Urothelium cell line (cell line): ENCODE measurements at regions not wholly inside any gene's neighbourhood (a gene's known extent, or its start where the extent isn't known, plus 50 kb on each side); places are given as distances from the start of the nearest gene placed in this dataset.
"Not testable (repeated sequence)": the region's sequence is repeated elsewhere in the genome, so short reads cannot be mapped to it uniquely, and the experiment has no call there.

ENCODE experiments used
- DNase-seq: peaks from one replicate; pipeline ENCODE4 v3.0.0; 2011; ENCODE audit warnings: low spot score, mixed read lengths
- FAIRE-seq: peaks from 2 replicates; lab custom pipeline; 2011; peaks lifted over from hg19 to GRCh38; lab: Jason Lieb, UNC

DNA sequence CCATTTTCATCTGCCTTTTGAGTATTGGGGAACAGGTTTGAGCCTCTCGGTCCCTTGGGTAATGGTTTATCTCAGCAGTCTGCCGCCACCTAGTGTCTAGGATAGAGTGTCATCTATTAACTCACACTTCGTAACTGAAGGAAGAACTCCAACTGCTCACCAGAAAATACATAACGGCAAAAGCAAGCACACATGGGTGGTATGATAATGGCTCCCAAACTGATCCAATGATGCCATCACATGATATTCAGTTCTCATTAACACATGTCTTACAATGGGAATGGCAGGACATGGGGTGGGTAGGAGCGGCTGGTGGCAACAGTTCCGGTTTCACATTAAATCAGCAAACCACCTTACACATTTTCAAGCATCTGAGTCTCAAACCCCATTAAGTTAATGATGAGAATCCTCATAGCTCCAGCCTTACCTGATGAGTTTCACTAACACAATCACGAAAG lies 110.7 kb upstream of the PHACTR1 start:
- no peak for FAIRE-seq
- peak; percentile 44 for DNase-seq

DNA sequence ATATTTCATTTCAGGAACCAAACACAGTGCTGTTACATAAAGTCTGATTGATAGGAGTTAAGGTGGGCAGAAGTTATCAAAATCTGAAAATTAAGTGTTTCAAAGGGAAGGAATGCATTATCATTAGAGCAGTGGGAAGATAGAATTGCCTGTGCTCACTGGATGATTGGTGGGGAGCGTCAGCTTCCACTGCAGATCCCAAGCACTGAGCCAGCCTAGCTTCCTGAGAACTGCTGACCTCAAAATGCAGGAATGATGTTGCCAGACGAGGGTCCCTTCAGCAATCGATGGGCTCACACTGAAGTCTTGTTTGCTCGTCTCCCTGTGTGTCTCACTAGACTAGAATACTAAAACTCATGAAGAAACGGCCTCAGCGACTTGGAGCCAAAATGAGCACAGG lies 110.0 kb upstream of the PHACTR1 start:
- FAIRE-seq = no peak
- DNase-seq = no peak

DNA sequence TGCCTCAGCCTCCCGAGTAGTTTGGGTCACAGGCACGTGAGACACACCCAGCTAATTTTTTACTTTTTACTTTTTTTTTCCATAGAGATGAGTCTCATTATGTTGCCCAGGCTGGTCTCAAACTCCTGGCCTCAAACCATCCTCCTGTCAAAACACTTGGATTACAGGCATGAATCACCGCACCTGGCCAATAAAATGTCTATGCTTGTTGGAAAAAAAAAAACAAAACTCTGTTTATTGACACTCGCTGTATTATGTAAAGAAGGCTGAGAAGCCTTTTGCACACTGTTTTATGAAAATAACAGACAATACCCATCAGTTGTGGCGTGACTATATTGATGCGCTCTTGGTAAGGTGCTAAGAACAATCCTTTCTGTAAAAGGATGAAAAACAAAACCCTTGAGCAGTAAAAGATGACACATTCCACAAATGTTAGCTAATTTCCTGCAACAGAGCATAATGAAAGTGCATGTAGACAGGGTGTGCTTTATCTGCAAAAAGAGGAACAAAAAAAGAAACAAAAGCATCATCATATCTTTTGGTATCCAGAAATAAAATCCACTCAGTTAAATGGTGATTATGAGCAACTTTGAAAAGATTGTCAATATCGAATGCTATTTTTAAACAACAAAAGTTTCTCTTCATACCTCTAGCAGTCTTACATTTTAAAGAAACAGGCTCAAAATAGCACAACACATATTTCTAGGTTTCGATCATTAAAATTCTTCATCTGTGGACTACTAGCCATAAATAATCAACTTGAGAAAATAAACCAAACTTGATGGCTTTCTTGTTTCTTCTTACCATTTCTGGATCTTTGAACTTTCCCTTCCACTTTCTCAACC lies 108.3 kb upstream of the PHACTR1 start:
- FAIRE-seq (no peak), DNase-seq (peak; percentile 29)

DNA sequence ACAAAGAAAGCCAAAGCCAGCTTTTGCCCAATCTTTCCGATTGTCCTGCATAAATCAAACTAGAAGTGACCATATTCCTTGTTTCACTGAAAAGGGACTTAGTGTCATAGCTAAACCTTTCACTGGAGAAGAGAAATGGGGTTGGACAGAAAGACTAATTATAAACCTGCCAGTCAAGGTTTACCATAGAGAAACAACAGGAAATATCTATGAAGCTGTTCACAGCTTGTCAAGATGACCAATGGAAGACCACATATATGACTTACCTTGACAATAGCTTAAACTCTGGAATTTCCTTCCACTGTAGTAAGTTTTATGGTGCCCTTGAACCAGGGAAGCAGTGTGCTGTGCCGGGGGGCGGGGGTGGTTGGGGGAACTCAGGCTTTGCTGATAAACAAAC lies 107.7 kb upstream of the PHACTR1 start:
- DNase-seq = no peak
- no peak for FAIRE-seq

DNA sequence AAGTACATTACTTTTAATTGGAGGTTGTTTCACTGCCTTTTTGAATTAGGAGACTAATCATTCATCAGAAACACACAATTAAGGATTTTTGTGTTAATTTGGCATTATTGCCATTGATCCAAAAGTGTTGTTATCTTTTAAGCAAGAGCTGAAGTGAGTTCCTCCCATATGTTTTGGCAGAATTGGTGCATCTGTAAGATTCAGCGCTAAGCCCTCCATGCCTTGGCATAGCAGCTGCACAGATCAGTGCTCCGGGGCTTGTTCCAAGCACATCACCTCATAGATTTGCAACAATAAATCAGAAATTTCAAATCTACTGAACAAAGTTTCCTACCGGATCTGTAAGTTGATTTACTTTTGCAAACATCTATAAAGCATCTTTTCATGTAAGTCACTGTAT lies 106.8 kb upstream of the PHACTR1 start:
- FAIRE-seq (no peak), DNase-seq (no peak)

DNA sequence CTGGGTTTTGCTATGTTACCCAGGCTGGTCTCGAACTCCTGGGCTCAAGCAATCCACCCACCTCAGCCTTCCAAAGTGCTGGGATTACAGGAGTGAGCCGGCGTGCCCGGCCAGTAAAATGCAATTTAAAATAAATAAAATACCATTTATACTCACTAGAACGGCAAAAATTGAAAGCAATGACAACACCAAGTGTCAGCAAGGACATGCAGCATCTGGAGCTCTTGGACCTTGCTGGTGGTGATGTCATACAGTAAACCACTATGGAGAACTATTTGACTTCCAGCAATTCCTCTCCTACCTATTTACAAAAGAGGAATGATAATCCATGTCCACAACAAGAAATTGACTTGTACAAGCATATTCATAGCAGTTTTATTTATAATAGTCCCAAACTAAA lies 105.7 kb upstream of the PHACTR1 start:
- no peak for FAIRE-seq

DNA sequence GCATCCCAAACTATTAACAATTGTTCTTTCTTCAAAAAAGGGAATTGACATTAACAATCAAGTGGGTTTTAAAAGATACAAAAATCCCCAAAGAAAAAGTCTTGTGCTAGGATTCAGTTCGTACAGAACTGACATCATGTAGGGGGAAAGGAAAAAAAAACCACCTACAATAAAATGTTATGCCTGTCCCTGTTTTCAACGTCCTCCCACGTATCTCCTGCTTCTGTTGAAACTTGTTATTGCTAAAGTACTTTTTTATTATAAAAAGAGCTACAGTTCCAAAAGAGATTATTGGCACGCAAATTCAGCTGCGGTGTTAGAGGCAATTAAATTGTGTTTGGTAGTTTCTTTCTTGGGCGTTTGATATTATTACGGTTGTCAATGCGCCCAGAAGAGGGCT lies 102.8 kb upstream of the PHACTR1 start:
- DNase-seq (no peak), FAIRE-seq (no peak)

More for the DNA sequence above, 105.7 kb upstream of the PHACTR1 start:
- no peak for DNase-seq

DNA sequence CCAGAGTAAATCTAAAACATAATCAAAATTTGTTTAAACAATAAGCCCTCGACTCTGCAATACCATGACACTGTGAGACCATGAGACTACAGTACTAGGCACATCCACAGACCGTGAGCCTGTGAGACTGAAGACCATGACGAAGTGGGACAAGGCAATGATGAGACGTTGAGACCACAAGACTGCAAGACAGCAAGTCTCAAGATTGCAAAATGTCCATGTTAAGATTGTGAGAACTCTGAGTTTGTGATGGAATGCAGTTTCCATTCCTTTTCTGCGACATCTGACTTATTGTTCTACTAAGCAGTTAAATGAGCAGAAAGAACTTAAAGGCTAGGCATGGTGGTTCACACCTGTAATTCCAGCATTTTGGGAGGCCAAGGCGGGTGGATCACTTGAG lies 102.1 kb upstream of the PHACTR1 start:
- DNase-seq (no peak), FAIRE-seq (no peak)

DNA sequence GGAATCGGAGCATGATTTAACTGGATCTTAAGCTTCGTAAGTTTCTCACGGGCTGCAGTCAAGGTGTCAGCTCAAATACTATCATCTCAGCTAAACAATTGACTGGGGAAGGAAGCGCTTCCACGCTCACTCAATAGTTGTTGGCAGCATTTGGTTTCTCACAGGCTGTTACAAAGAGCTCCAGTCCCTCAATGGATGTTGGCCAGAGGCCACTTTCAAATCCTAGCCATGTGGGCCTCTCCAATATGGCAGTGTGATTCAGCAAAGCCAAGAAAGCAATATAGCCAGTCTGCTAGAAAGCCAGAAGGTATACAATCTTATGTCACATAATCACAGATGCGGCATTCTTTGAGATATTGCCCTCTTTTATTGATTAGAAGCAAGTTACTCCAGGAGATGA lies 98.3 kb upstream of the PHACTR1 start:
- FAIRE-seq (no peak), DNase-seq (no peak)

DNA sequence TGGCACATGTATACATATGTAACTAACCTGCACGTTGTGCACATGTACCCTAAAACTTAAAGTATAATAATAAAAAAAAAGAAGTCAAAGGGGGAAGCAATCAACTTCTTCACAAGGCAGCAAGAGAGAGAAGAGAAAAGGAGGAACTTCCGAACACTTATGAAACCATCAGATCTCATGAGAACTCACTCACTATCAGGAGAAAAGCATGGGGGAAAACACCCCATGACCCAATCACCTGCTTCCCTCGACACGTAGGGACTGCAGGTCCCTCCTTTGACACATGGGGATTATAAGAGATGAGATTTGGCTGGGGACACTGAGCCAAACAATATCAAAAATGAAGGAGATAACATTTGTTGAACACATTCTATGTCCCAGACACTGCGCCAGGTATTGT lies 94.8 kb upstream of the PHACTR1 start:
- DNase-seq (no peak), FAIRE-seq (no peak)

DNA sequence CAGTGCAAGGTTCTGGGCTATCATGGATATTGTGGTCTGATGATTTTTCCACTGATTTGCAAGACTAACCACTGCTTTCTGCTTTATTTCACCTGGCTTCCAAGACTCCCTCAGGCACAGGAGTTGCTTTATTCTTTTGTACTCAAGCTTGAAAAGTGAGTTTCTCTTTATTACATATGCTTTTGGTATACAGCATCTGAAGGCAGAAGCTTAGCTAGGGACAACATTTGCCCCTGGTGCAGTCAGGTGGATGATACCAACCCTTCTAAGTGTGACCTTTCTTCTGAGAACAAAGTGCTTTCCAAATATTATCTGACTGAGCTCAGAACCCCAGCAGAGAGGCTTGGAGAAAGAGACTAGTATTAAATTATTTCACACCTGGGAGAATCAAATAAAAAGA lies 94.0 kb upstream of the PHACTR1 start:
- FAIRE-seq (no peak), DNase-seq (no peak)

DNA sequence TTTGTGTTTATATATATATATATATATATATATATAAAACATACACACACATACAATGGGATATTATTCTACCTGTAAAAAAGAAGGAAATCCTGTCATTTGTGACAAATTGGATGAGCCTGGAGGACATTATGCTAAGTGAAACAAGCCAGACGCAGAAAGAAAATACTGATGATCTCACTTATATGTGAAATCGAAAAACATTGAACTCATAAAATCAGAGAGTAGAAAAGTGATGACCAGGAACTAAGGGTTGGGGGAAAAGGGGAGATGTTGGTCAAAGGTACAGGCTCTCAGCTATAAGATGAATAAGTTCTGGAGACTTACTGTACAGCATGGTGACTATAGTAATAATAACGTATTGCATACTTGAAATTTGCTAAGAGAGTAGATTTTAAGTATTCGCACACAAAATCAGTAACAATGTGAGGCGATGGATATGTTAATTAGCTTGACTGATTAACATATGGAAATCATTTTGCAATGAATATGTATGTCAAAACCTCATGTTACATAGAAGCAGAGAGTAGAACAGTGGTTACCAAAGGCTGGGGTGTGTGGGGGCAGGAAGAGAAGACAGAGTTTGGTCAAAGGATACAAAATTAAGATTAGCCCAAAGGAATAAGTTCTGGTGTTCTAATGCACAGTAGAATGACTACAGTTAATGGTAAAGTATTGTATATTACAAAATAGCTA lies 92.3 kb upstream of the PHACTR1 start:
- FAIRE-seq (no peak), DNase-seq (no peak)

DNA sequence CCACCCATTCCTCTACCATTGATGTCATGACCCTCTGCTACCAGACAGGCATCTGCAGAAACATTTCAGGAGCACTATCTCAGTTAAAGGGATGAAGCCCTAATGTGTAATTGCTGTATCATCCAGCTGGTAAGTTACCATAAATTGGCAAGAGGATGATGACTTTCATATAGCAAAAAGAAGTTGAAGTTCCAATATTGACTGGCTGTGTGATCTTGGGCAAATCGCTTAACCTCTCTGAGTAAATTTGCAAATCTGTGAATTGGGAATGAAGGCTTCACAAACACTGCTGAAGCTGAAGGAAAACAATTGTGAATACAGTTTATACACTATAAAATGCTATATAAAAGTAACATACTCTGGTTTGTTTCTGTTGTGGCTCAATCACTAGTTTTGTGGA lies 89.5 kb upstream of the PHACTR1 start:
- DNase-seq (no peak), FAIRE-seq (no peak)

DNA sequence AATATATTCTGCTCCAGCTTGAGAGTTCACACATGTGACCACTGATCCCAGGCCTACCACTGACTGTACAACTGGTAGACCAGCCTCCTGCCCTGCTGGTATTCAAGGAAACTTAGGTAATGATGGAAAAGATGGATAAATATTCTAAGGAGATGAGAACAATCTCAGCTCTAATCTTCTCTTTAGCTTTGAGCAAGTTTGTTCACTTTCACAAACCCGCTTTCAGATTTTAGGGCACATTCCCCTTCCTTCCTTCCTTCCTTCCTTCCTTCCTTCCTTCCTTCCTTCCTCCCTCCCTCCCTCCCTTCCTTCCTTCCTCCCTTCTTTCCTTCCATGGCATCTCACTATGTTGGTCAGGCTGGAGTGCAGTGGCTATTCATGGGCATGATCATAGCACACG lies 88.2 kb upstream of the PHACTR1 start:
- FAIRE-seq (no peak), DNase-seq (no peak)

DNA sequence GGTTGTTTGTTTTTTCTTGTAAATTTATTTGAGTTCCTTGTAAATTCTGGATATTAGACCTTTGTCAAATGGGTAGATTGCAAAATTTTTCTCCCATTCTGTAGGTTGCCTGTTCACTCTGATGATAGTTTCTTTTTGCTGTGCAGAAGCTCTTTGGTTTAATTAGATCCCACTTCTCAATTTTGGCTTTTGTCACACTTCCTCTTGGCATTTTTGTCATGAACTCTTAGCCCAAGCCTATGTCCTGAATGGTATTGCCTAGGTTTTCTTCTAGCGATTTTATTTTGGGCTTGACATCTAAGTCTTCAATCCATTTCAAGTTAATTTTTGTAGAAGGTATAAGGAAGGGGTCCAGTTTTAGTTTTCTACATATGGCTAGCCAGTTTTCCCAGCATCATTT lies 82.8 kb upstream of the PHACTR1 start:
- DNase-seq, FAIRE-seq: not testable (repeated sequence)

DNA sequence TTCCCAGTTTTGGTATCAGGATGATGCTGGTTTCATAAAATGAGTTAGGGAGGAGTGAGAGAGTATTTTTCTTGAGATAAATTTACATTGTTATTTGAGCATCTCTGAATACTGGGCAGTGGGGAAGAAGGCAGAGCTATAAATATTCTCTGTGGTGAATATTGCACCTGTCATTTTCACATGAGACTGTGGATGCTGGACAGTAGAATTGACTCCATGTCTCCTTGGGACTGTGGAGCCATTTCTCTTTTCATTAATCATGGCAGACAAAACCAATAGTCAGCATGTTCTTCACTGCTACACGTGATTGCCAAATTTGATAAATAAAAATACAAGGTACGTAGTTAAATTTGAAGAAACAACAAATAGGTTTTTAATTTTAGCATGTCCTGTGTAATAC lies 81.2 kb upstream of the PHACTR1 start:
- DNase-seq = no peak
- no peak for FAIRE-seq

DNA sequence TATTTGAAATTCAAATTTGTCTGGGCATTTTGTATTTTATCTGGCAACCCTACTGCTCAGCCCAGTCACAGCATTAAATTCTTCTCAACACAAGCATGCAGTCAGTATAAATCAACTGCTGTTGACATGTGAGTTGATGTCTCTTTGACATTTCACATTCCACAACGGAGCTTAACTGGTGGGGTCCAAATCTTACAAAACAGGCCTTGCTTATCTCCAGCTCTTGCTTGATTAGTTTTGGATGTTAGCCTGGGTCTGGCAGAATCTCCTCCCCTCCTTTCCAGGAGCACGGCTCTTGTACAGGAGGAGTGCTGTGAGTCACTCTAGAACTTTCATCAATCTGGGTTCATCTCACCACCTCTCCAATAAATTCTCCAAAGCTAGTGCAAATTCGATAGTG lies 80.8 kb upstream of the PHACTR1 start:
- no peak for FAIRE-seq
- no peak for DNase-seq

DNA sequence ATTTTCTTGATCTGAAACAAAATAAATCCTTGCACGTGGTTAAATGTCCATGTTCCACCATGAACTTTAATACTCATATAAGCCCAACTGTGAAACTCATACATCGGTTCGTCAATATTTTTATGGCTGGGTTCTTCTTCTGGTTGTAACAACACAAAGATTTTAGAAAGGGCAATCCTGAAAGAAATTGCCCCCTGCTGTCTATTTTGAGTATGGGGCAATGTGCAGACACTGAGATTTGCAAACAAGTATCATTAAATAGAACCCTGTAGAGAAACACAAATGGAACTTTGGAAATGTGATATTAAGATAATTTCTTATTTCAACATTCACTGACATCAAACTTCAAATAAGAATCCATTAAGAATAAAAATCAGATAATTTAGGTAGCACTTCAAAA lies 80.2 kb upstream of the PHACTR1 start:
- no peak for DNase-seq
- FAIRE-seq = no peak

DNA sequence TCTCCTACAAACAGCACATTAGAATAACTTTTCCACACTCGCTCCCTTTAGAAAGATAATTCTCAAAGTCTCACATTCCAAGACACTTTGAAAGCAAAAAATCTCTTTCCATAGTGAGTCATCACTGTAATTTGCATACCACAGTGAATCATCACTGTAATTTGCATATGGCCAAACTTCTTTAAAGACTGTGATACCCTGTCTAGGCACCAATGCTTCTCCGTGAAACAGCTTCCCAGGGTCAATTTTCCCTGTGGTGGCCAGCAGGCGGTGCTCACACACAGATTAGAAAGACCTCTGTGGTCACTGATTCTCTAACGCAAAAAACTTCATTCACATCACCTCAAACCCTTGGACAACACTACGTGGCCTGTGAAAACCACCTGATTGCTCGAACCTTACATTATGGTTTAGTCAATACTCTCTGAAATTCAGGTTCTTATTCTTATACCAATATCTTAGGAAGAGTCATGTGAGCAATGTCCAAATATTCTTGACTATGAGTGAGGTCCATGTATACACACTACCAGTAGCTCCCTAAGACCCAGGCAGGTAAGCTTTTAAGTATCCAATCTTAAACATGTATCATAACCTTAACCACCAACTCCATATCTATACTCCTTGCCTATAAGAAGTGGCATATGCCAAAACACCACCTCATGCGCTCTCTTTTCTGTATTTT lies 78.5 kb upstream of the PHACTR1 start:
- DNase-seq (peak; percentile 69), FAIRE-seq (no peak)

DNA sequence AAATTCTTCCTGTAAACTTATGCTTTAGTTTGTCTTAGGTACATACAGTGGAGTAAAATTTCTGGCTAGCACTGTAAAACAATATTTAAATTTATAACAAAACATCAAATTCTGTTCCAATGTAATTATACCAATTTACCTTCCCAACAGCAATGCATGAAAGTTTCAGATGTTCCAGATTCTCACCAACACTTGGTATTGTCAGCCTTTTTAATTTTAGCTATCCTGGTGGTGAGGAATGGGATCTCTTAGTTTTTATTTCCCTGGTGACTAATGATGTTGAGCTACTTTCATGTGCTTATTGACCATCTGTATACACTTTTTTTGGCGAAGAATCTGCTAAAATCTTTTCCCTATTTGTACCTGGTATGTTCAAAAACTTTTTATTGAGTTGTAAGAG lies 76.1 kb upstream of the PHACTR1 start:
- DNase-seq (no peak), FAIRE-seq (no peak)

DNA sequence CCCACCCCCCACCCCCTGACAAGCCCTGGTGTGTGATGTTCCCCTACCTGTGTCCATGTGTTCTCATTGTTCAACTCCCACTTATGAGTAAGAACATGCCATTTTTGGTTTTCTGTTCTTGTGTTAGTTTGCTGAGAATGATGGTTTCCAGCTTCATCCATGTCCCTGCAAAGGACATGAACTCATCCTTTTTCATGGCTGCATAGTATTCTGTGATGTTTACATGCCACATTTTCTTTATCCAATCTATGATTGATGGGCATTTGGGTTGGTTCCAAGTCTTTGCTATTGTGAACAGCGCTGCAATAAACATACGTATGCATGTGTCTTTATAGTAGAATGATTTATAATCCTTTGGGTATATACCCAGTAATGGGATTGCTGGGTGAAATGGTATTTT lies 74.8 kb upstream of the PHACTR1 start:
- FAIRE-seq, DNase-seq: not testable (repeated sequence)

DNA sequence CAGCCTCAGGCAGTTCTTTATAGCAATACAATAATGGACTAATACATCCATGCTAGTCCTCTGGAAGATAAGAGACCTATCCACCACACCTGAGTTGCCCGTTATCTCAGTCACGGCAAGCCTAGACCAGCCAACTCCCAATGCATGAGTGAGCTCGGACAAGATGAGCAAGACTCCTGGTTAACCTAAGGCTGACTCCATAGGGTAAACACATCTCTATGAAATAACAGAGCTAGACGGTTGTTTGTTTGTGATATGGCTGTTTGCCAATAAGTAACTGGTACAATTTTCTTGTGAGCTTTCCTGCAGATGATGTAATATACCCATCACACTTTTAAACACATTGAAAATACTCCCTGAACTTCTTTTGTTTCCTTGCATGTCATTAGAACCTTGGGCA lies 70.6 kb upstream of the PHACTR1 start:
- FAIRE-seq (no peak), DNase-seq (no peak)
